DMS153 (cell line): ENCODE measurements at regions not wholly inside any gene's neighbourhood (a gene's known extent, or its start where the extent isn't known, plus 50 kb on each side); places are given as distances from the start of the nearest gene placed in this dataset.

Source experiments
- DNase-seq: peaks from one replicate; lab custom pipeline; 2025; lab: John Stamatoyannopoulos, UW

DNA sequence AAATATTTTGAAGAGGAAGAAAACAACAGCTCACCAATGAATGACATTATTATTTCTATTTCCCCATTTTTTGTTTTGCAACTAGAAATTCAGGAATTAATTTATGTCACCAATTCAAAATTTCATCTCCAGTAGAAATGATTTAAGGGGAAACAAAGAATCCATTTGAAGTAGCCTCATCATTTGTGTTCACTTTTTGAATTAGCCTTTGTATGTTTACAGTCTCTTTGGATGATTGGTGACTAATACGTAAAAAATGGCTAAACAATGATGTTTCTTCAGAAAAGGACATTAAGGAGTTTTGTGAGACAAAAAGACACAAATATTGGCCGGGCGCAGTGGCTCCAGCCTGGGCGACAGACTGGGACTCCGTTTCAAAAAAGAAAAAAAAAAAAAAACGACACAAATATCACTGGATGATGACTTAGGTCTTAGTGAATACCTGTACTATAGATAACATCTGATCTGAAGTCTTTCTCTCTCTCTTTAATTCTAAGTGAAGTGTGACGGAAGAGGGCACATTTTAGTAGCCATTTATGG is 313.2 kb downstream of the PIK3C3 start:
- no peak for DNase-seq

DNA sequence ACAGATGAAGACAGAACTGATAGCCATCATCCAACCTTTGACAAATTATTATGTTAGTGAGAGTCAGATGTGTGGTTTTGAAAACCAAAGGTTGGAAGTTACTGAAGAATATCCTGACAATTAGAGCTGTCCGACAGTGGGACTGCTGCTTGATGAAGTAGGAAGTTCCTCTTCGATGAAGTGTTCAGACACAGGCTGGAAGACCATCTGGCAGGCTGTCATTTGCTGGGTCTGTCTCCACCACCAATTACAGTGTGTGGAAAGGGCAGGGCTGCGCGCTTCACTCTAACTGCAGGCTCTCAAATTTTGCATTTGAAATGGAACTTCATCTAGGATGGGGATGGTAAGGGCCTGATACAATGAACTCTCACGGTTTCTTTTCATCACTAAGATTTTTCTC is 313.8 kb downstream of the PIK3C3 start:
- no peak for DNase-seq

DNA sequence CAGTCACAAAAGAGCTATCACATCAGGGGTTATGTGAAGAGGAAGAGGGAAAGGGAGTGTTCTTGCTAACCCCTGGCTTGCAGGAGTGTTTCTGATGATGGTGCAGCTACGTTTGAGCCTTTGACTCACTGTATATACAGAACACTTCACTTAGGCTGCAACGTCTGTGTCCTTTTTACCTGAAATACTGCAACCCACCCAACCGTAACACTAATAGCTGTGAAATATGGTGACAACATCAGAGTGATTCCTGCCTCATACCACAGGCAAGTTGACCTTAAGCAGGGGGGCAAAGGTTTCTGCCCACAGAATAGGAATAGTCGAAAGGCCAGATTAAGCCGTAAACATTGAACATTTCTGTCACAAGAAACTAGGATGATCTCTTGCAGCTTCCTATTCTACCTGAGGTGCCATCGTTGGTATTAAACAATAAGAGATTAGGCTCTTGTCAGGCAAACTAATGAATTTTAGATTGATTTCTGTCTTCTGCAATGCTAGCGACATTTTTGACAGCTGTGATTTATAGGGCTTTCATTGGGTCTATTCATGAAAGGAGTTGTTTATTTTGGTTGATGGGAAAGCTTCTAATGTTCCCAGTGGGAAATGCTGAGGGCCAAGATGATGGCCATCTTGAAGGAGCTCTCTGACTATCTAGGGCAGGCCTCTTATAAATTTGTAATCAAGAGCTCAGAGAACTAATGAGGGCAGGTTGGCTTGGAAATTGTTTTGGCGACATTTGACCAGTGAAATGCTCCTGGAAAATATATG is 316.8 kb downstream of the PIK3C3 start:
- peak; percentile 10 for DNase-seq

- DNase-seq: no peak
Observed at GRCh38 chr18:42274488-42275137, 319.6 kb downstream of the PIK3C3 start.

- no peak for DNase-seq
Observed at GRCh38 chr18:42275138-42275535, 320.1 kb downstream of the PIK3C3 start.

DNA sequence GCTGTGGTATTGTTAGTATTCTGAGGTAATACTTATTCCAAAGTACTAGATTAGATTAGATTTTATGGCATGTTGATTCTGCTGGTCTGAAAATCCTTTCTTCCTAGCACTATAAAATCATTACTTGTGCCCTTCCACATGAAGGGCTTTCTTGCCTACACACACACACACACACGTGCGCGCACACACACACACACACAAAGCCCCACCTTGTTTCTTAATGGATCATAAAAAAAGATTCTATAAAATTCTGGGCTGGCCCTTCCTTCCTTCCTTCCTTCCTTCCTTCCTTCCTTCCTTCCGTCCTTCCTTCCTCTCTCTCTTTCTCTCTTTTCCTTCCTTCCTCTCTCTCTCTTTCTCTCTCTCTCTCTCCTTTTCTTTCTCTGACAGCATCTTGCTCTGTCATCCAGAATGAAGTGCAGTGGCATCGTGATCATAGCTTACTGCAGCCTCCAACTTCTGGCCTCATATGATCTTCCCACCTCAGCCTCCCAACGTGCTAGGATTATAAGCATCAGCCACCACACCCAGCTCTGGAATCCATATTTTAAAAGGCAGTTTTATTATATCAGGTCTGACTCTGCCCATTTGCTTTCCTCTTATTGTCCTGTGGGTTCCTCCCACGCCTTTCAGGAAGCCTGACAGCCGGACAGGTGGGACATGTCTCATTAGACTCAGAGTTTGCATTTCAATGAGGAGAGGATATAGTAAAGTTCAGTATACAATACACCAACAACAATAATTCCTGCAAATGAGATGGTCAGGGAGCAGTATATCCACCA is 321.1 kb downstream of the PIK3C3 start:
- no peak for DNase-seq

DNA sequence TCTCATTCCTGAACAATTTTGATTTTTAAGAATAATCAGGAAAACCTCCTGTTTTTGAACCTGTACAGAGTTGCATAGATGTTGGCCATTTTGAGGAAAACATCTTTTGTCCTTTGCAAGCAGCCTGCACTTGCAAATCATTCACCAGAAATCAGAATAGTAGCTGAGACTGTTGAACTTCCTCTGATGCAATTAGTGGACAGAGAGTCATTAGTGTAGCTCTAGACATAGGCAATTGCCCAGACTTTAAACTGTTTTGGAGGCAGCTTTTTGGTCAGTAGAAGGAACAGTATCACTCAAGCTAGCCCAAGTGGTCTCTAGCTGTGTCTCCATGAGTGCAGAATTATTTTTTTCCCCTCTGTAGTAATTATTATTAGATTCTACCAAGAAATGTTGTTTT is 326.1 kb downstream of the PIK3C3 start:
- DNase-seq: no peak

GRCh38 chr18:42281851-42282250 is 326.8 kb downstream of the PIK3C3 start:
- DNase-seq: no peak

DNA sequence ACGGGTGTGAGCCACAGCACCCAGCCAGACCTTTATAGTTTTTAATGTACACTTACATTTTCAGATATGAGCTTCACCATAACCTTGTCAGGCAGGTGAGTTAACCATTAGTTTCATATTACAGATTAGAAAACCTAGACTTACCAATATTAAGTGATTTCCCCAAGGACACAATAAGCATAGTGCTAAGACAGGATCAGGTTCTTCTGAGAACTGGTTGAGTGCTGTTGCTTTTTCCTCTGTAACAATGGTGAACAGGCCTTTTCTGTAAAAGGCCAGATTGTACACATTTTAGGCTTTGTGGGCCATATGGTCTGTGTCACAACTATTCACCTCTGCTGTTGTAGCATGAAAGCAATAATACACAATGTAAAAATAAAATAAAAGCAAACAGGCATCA is 332.0 kb downstream of the PIK3C3 start:
- no peak for DNase-seq

- no peak for DNase-seq
Observed at GRCh38 chr18:42288129-42288528, 333.1 kb downstream of the PIK3C3 start.

- no peak for DNase-seq
Observed at GRCh38 chr18:42289526-42289925, 334.5 kb downstream of the PIK3C3 start.

GRCh38 chr18:42290318-42291307 is 335.6 kb downstream of the PIK3C3 start:
- peak; percentile 49 for DNase-seq

- DNase-seq: no peak
Observed at GRCh38 chr18:42292654-42293053, 337.6 kb downstream of the PIK3C3 start.

DNA sequence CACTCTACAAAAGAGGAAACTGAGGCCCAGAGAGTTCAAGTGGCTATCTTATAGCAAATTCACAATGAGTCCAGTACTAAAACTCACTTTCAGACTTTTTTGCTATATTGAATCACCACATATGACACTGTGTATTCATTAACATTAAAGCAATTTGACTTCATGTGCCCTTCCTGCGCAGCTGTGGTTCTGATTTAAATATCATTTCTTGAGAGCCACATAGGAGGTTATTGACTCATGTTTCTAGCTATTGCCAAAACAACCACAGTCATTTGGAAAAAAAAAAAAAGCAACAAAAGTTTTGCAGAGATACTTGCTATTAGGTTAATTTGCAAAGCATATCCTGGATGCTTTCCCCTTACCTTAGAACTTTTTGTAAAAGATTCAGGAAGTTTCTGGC is 341.2 kb downstream of the PIK3C3 start:
- DNase-seq: no peak

- DNase-seq: no peak
Observed at GRCh38 chr18:42296723-42297122, 341.7 kb downstream of the PIK3C3 start.

- DNase-seq: peak; percentile 83
Observed at GRCh38 chr18:42298759-42299675, 344.0 kb downstream of the PIK3C3 start.

DNA sequence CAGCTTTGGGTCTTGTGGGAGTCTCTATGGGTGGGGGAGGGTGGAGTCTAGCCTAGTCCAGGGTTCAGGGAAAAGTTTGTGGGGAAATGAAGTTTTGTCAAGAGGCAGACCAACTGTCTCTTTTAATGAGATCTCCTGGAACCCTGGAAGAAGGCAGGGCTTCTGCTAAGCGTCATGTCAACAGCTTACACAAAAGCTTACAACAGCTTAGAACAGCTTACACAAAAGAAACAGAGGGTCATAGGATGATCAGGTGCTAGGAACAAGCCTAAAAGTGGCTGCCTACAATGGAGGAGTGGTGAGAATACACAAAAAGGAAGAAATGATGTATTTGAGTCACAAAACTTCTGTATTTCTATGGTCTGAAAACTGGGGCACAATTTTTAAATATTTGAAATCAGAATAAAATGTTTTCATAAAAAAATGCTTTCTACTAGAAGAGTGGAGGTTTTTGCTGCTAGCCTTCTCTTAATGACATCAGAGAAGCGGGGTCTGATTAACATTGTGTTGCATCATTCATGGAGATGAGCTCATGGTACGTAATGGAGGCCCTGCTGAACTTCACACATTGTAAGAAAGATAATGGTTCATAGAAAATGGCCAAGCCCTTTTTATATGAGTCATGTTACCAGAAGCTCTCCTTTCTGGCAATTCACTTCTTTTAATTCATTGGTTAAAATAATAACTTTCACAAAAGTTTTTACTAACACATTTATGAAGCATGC is 351.0 kb downstream of the PIK3C3 start:
- DNase-seq: no peak

GRCh38 chr18:42306594-42306980 is 351.6 kb downstream of the PIK3C3 start:
- DNase-seq: no peak

DNA sequence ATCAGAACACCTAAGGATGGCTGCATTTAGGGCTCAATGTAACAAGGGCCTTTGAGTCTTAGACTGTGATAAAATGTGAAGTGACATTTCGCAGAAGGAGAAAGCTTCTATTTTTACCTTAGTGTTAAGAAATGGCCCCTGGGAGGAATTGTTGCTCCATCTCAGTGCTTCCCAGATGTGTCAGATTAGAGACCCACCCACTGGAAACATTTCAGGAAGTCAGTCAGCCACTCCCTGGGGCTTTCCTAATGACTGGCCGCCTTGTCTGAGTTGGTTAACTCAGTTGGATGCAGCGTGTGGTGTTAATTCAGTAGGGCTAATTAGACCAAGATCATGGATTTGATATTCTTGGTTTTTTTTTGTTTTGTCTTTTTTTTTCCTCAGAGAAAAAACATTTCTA is 355.9 kb downstream of the PIK3C3 start:
- no peak for DNase-seq

- no peak for DNase-seq
Observed at GRCh38 chr18:42326752-42327151, 371.7 kb downstream of the PIK3C3 start.
